IPS-18c (cell line): ENCODE measurements at regions not wholly inside any gene's neighbourhood (a gene's known extent, or its start where the extent isn't known, plus 50 kb on each side); places are given as distances from the start of the nearest gene placed in this dataset.

Source experiments
- H3K4me3 ChIP-seq: 2 replicates; pipeline ENCODE4 v1.7.0; 2013; ENCODE audit warnings: low read depth, mild to moderate bottlenecking, low read length, moderate library complexity; ENCODE audit not compliant: insufficient read depth
- H3K9me3 ChIP-seq: one replicate; pipeline ENCODE4 v1.6.1; 2013; ENCODE audit warnings: mild to moderate bottlenecking, low read length, moderate library complexity; ENCODE audit not compliant: control insufficient read depth, insufficient read depth

- Histone ChIP-seq H3K9me3 (no peaks in the 10 kb centered on the region), H3K4me3 (no peak overlapping the region)
Measured at GRCh38 chr6:19324376-19324775, 512.8 kb upstream of the ID4 start.

DNA sequence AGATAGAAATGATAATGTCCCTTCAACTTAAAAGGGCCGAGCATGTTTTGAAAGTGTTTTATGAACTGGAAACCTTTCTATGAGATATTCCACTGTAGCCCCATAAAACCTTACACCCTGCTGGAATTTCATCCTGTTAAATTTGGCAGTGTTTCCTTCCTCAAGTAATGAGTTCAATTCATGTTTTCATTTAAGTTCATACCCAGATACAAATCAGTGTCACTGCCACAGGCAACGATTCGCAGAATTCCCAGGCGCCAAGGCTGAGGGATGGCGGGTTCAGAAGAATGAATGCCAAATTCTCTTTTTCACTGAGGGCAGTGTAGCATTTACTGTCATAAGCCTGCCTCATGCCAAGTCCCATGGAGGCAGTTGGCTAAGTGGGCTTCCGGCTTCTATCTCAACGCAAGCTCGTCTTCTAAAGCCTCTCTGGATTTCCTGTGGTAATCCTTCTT is 511.8 kb upstream of the ID4 start:
- H3K9me3 ChIP-seq: no peaks in the 10 kb centered on the region
- no peak overlapping the region for H3K4me3 ChIP-seq

DNA sequence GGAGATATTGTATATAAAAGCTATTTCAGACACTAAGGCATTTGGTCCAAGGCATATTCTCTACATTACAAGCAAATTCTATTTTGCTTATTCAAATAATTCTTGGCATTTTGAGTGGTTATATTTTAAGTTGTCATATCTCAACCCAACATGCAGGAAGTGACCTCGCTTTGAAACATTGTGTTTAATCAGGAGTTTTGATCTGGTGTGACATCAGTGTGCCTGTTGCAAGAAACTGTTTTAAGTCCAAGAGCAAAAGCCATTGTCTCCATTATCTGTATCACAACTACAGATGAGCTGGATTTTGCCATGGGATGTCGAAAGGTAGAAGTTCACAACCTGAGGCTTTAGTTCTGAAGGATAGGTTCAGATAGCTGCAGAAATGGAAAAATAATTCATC is 509.9 kb upstream of the ID4 start:
- H3K9me3 ChIP-seq: no peaks in the 10 kb centered on the region
- no peak overlapping the region for H3K4me3 ChIP-seq

DNA sequence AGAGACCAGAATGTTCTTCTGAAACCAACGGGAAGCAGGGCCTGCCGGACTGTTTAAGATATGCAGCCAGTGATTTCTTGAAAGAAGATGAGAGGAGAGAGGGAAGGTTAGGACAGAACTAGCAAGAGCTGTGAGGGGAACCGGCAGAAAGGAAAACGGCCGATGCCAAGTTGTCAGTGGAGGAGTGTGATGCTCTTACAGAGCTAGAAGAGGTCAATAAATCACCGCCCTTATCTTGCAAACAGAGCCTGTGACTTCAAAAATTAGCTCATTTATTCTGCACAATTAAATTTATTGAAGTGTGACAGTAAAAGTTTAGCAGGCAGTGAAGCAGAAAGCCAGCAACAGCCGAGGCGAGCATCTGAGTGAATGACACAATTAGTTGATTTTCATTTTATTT is 509.5 kb upstream of the ID4 start:
- Histone ChIP-seq H3K9me3 (no peaks in the 10 kb centered on the region), H3K4me3 (no peak overlapping the region)

DNA sequence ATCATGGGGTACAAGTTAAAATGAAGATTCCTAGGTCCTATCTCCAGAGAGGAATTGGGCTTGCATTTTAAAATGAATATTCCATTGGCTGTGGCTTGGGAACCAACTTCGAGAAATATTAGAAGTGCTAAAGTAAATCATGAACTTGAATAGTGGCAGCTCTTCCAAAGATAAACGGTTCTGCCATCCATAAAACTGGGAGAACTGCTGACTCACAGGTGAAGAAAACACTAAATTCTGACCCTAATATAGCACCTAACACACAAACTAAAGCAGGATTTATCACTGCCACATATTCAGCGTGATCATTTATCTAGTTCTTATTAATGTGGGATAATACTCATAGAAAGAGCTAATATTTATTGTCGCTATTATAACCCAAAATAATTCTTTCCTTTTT is 508.1 kb upstream of the ID4 start:
- Histone ChIP-seq H3K9me3 (no peaks in the 10 kb centered on the region), H3K4me3 (no peak overlapping the region)

GRCh38 chr6:19331089-19331488 is 506.1 kb upstream of the ID4 start:
- Histone ChIP-seq H3K9me3 (no peaks in the 10 kb centered on the region), H3K4me3 (no peak overlapping the region)

- Histone ChIP-seq H3K4me3 (no peak overlapping the region), H3K9me3 (no peaks in the 10 kb centered on the region)
Measured at GRCh38 chr6:19332806-19333460, 504.2 kb upstream of the ID4 start.

DNA sequence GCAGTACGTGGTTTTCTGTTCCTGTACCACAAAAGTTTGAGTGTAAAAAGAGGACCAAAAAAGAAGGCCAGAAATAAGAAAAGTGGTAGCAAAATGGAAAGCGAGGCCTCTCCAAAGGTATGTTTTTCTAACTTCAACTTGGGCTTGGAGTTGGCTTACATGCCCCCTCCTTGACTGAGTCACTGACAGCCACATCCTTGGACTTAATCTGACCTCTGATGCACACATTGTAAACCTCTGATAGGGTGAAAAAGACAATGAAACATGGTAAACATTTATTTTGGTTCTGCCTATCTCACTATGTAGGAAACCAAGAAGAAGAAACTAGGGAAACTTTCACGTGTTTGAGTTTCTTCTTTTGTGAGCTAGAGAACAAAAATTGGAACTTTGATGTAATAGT is 503.2 kb upstream of the ID4 start:
- Histone ChIP-seq H3K9me3 (no peaks in the 10 kb centered on the region), H3K4me3 (no peak overlapping the region)

DNA sequence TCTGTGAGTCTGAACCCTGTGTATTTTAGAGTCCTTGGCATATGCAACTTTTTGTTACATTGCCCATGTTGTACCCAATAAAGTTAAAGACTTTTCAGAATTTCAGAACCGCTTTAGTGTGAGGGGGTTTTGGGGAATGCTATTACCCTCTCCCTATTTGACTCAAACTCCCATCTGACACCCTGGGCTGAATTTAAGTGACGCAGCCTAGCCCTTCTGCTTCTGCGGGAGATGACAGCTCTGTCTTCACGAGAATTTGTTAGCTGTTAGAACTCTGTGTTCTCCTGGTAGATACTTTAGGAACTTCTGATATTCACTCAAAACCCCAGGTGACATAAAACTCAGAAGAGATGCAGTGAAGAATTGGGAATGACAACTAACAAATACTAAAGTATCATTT is 500.6 kb upstream of the ID4 start:
- H3K9me3 ChIP-seq: no peaks in the 10 kb centered on the region
- H3K4me3 ChIP-seq: no peak overlapping the region

DNA sequence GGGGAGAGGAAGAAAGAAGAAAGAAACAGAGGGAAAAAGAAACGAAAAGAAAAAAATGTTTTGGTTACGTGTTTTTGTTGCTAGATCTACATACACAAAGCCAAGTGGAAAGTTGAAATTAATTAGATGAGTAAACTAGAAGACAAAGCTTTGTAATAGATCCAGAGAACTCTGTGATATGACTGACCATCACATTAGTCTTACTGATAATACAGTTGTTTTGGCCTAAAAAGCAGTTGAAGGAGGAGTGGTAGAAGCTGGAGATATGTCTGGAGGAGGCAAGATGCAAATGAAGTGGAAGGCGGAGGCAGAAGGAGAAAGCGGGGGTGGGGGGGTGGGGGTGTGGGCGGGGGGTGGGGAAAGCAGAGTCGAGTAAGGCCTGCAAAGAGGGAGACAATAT is 500.1 kb upstream of the ID4 start:
- Histone ChIP-seq H3K4me3 (no peak overlapping the region), H3K9me3 (no peaks in the 10 kb centered on the region)

- no peak overlapping the region for H3K4me3 ChIP-seq
- no peaks in the 10 kb centered on the region for H3K9me3 ChIP-seq
Measured at GRCh38 chr6:19342616-19343015, 494.6 kb upstream of the ID4 start.

GRCh38 chr6:19349429-19349828 is 487.7 kb upstream of the ID4 start:
- Histone ChIP-seq H3K9me3 (peaks cover 2% of the 10 kb centered on the region), H3K4me3 (no peak overlapping the region)

GRCh38 chr6:19354181-19354580 is 483.0 kb upstream of the ID4 start:
- Histone ChIP-seq H3K9me3 (peaks cover 2% of the 10 kb centered on the region), H3K4me3 (no peak overlapping the region)

GRCh38 chr6:19356692-19357091 is 480.5 kb upstream of the ID4 start:
- Histone ChIP-seq H3K4me3 (no peak overlapping the region), H3K9me3 (peaks cover 2% of the 10 kb centered on the region)

DNA sequence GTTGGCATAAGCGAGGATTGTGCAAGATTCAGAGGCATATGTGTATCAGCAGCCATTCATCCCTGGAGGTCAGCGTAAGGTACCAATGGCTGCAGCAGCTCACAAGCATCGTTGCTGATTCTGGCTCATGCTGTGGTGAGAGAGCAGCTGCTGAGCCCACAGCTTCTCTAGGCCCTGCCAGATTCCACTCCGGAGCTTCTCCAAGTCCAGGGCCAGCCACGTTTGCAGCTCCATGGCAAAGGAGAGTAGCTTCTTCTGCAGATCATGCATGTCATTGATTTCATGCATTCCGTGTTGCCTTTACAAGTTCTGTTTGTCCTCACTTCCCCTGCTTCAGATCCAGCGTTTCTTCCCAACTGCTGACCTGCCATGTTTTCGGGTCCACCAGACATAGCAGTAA is 474.8 kb upstream of the ID4 start:
- H3K9me3 ChIP-seq: no peaks in the 10 kb centered on the region

DNA sequence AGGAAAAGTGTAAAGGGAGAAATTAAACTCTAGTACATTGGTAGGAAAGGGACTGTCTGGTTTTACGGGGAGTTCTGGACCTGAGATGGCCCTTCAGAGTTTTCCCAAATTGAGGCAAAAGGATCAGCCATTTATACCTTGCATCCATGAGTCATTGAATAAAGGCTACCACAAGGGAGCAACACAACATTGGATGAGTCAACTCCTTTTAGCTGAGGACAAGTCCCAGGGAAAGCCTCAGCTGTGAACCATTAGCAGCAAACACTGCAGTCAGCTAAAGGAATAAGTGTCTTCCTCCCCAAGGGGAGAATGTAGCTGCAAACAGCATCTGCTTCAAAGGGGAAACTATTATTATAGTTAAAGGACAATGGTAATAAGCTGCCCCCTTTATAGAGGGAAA is 468.7 kb upstream of the ID4 start:
- H3K4me3 ChIP-seq: no peak overlapping the region
- no peaks in the 10 kb centered on the region for H3K9me3 ChIP-seq

More for the DNA sequence above, 474.8 kb upstream of the ID4 start:
- H3K4me3 ChIP-seq: no peak overlapping the region

GRCh38 chr6:19369785-19370184 is 467.4 kb upstream of the ID4 start:
- Histone ChIP-seq H3K9me3 (no peaks in the 10 kb centered on the region), H3K4me3 (no peak overlapping the region)

- no peak overlapping the region for H3K4me3 ChIP-seq
- no peaks in the 10 kb centered on the region for H3K9me3 ChIP-seq
Measured at GRCh38 chr6:19370831-19371230, 466.3 kb upstream of the ID4 start.

DNA sequence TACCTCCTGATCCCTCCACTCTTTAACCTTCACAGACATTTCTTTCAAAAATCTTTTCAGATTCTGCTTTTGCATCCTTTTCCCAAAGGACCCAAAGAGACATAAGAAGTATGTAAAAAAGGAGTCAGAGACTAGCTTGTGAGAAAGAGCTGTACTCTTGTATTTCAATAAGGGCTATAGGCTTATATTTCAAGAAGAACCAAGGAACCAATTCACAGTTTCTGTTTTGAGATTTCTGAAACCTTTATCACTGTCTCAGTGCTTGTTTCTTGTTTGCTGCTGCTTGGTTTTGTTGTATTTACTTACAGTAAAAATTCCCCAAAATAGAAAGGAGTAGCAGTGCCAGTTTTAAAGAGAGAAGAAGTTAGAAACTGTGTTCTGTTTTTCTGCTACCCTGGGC is 461.6 kb upstream of the ID4 start:
- no peak overlapping the region for H3K4me3 ChIP-seq
- H3K9me3 ChIP-seq: no peaks in the 10 kb centered on the region
